K562 (cell line): ENCODE measurements at regions not wholly inside any gene's neighbourhood (a gene's known extent, or its start where the extent isn't known, plus 50 kb on each side); places are given as distances from the start of the nearest gene placed in this dataset.

Experiments used
- ATAC-seq: fragments of 200-7000 bp; cut with Tn5 transposase; 3 replicates; pipeline ENCODE4 v1.9.1; 2020; ENCODE audit warnings: moderate library complexity
- BruUV-seq: library from RNA; stranded (reverse); fragments of 400-500 nt; replicated peaks from 2 replicates; lab custom pipeline; 2021; lab: Mats Ljungman, UMichigan
- CTCF ChIA-PET: fragments of 300-600 bp; formaldehyde crosslinking; extraction: SDS; loops from one replicate; lab custom pipeline; 2021; ENCODE audit warnings: low intra/inter-chr PET ratio; lab: Yijun Ruan, JAX
- POLR2A ChIA-PET: fragments of 300-600, 350-650 bp; sonication (Branson Sonifier 250); formaldehyde crosslinking; extraction: SDS; loops from one replicate; lab custom pipeline; 2021; ENCODE audit warnings: antibody characterized with exemption, inconsistent platforms; lab: Yijun Ruan, JAX
- DNase-seq, 4 experiments: peaks; one replicate each; pipeline versions ENCODE4 v3.0.0 to v3.0.0-alpha.2; 2011 to 2018; ENCODE audit warnings: low spot score in 3 of 4, mixed read lengths in 3 of 4; ENCODE audit errors: extremely low read depth in 1 of 4
- FAIRE-seq: peaks from 2 replicates; lab custom pipeline; 2011; peaks lifted over from hg19 to GRCh38; lab: Jason Lieb, UNC
- H2AFZ ChIP-seq: 2 replicates; pipeline ENCODE4 v1.6.0; 2011; ENCODE audit warnings: low read depth, low read length, control low read depth, inconsistent platforms
- H3K27ac ChIP-seq: fragments of 200-600 bp; 3 replicates; pipeline ENCODE4 v1.8.0; 2011; ENCODE audit warnings: low read depth, mild to moderate bottlenecking, control low read depth, inconsistent platforms, low read length, moderate library complexity, mixed read lengths; ENCODE audit errors: extremely low read depth
- H3K27me3 ChIP-seq, 2 experiments: fragments of 300-600 bp in 1 of 2; 2 replicates in 1 of 2; 3 replicates in 1 of 2; pipeline versions ENCODE4 v1.6.0 to v1.8.0; 2011; ENCODE audit warnings: inconsistent platforms in 2 of 2, low read length in 2 of 2, mild to moderate bottlenecking in 1 of 2, mixed read lengths in 1 of 2, moderate library complexity in 1 of 2; ENCODE audit not compliant: control insufficient read depth in 2 of 2, insufficient read depth in 2 of 2
- H3K36me3 ChIP-seq: fragments of 300-600 bp; 3 replicates; pipeline ENCODE4 v1.8.0; 2011; ENCODE audit warnings: mild to moderate bottlenecking, low read length, inconsistent platforms; ENCODE audit not compliant: control insufficient read depth, insufficient read depth
- H3K4me1 ChIP-seq, 2 experiments: fragments of 200-600 bp in 1 of 2; replicated peaks in 1 of 2; 2 replicates in 1 of 2; 3 replicates in 1 of 2; pipeline versions ENCODE4 v1.5.1 to v1.8.0; 2011; ENCODE audit warnings: inconsistent platforms in 2 of 2, low read length in 2 of 2, mild to moderate bottlenecking in 1 of 2, mixed read lengths in 1 of 2, moderate library complexity in 1 of 2; ENCODE audit not compliant: control insufficient read depth in 2 of 2, insufficient read depth in 2 of 2
- H3K4me2 ChIP-seq: 2 replicates; pipeline ENCODE4 v1.6.1; 2011; ENCODE audit warnings: low read length, control low read depth, inconsistent platforms, mixed read lengths; ENCODE audit not compliant: insufficient read depth
- H3K4me3 ChIP-seq: fragments of 200-600 bp; sonication (generic), shearing (Covaris generic); 2 replicates; pipeline ENCODE4 v1.5.1; 2016; ENCODE audit warnings: control low read depth, inconsistent platforms
- H3K79me2 ChIP-seq: fragments of 200-600 bp; 3 replicates; pipeline ENCODE4 v1.8.0; 2011; ENCODE audit warnings: low read length, inconsistent platforms; ENCODE audit not compliant: control insufficient read depth, insufficient read depth
- H3K9ac ChIP-seq, 2 experiments: 2 replicates each; pipeline versions ENCODE4 v1.6.0 to v1.6.1; 2011; ENCODE audit warnings: low read depth in 2 of 2, low read length in 2 of 2, control low read depth in 1 of 2, inconsistent platforms in 1 of 2, mild to moderate bottlenecking in 1 of 2, mixed read lengths in 1 of 2; ENCODE audit not compliant: insufficient read depth in 1 of 2
- H3K9me1 ChIP-seq: one replicate; pipeline ENCODE4 v1.6.0; 2011; ENCODE audit warnings: inconsistent platforms, mild to moderate bottlenecking, low read length, moderate library complexity; ENCODE audit not compliant: control insufficient read depth, insufficient read depth
- H3K9me3 ChIP-seq: replicated peaks from 2 replicates; pipeline ENCODE4 v1.5.1; 2011; ENCODE audit warnings: low read depth, low read length, inconsistent platforms; ENCODE audit not compliant: control insufficient read depth, insufficient read depth
- H4K20me1 ChIP-seq: replicated peaks from 2 replicates; pipeline ENCODE4 v1.6.1; 2011; ENCODE audit warnings: low read length, inconsistent platforms, mixed read lengths; ENCODE audit not compliant: control insufficient read depth, insufficient read depth
- CLOCK ChIP-seq: fragments of 250-450 bp; sonication (Bioruptor Pico); IDR thresholded peaks from 2 replicates; pipeline ENCODE4 v1.4.0; 2020; ENCODE audit warnings: mild to moderate bottlenecking, moderate library complexity, borderline replicate concordance
- CREBBP ChIP-seq: IDR thresholded peaks from one replicate; pipeline ENCODE4 v1.6.1; 2012; ENCODE audit warnings: low read depth, mild to moderate bottlenecking, control low read depth, inconsistent platforms, low read length
- ELK1 ChIP-seq: sonication (generic); formaldehyde crosslinking; IDR thresholded peaks from 2 replicates; pipeline ENCODE4 v1.8.1; 2022; ENCODE audit warnings: missing genetic modification reagents
- EZH2 ChIP-seq: IDR thresholded peaks from 2 replicates; pipeline ENCODE4 v1.6.1; 2012; ENCODE audit warnings: low read depth, mild to moderate bottlenecking, inconsistent platforms, low read length, borderline replicate concordance
- HMG20B ChIP-seq: fragments of 250-450 bp; sonication (Bioruptor Pico); IDR thresholded peaks from 2 replicates; pipeline ENCODE4 v1.5.0; 2021; ENCODE audit warnings: mild to moderate bottlenecking
- HOMEZ ChIP-seq: fragments of 250-450 bp; sonication (Bioruptor Pico); IDR thresholded peaks from 2 replicates; pipeline ENCODE4 v1.4.0; 2020; ENCODE audit warnings: mild to moderate bottlenecking, moderate library complexity
- KAT2B ChIP-seq: IDR thresholded peaks from one replicate; pipeline ENCODE4 v1.6.1; 2012; ENCODE audit warnings: low read depth, mild to moderate bottlenecking, control low read depth, inconsistent platforms, low read length, moderate library complexity
- RB1 ChIP-seq: fragments of 450-650 bp; IDR thresholded peaks from 2 replicates; pipeline ENCODE4 v1.6.1; 2017; ENCODE audit warnings: low read depth, mild to moderate bottlenecking
- ZNF316 ChIP-seq: fragments of 450-650 bp; IDR thresholded peaks from 2 replicates; pipeline ENCODE4 v1.6.1; 2016
- WGBS: fragments of 100-300 bp; shearing (Covaris generic); methylation state at CpG from one replicate; pipeline ENCODE4 v1.1.6; 2016; ENCODE audit warnings: low coverage, mixed read lengths; ENCODE audit not compliant: insufficient coverage; ENCODE audit errors: missing lambda C conversion rate; 5-methylcytosine and 5-hydroxymethylcytosine counted together
- in situ Hi-C: fragments of 300-500 bp; cut with MboI; formaldehyde crosslinking; loops from 4 replicates; pipeline ENCODE4 v1.15.0; 2018; ENCODE audit warnings: inconsistent platforms, mixed read lengths
- intact Hi-C: fragments of 100-400 bp; cut with micrococcal nuclease; formaldehyde crosslinking; loops from 2 replicates; pipeline ENCODE4 v1.14.2; 2022

- DNase-seq (no peak), FAIRE-seq (no peak), ATAC-seq (no peak)
- H3K9me3 ChIP-seq, result no peaks in the 10 kb centered on the region
- H3K4me3 ChIP-seq, result no peak overlapping the region
- no peaks in the 10 kb centered on the region for H3K9me1 ChIP-seq
- 0% methylated on average over 7 of the region's 7 CpGs for WGBS
- in situ Hi-C loops, result no loop called here
- TF ChIP-seq EZH2 (no peak), ZNF316 (no peak), HMG20B (CRISPR knock-in tag) (no peak), KAT2B (no peak), HOMEZ (no peak), CLOCK (CRISPR knock-in tag) (no peak), ELK1 (no peak), CREBBP (no peak), RB1 (no peak)
- no peaks in the 10 kb centered on the region for H3K36me3 ChIP-seq
- intact Hi-C loops, result no loop called here
- no peak overlapping the region for H3K27ac ChIP-seq
- no peaks in the 10 kb centered on the region for H3K4me1 ChIP-seq
- no peaks in the 10 kb centered on the region for H3K79me2 ChIP-seq
- peaks cover 11% of the 10 kb centered on the region; the same call in 1 of the 2 replicates for H4K20me1 ChIP-seq
- H3K9ac ChIP-seq, result no peak overlapping the region
- ChIA-PET POLR2A (no interaction called here), CTCF (no interaction called here)
- H3K27me3 ChIP-seq, result peaks cover 4 to 31% of the 10 kb centered on the region in 2 experiments
- no TSS peak for BruUV-seq
- no peak overlapping the region for H3K4me2 ChIP-seq
- H2AFZ ChIP-seq, result no peak overlapping the region
Measured at GRCh38 chr17:79339321-79339720, 264.7 kb downstream of the ENGASE start.
